ENCODE measurements at regions not wholly inside any gene's neighbourhood (a gene's known extent, or its start where the extent isn't known, plus 50 kb on each side); places are given as distances from the start of the nearest gene placed in this dataset.
"Not testable (repeated sequence)": the region's sequence is repeated elsewhere in the genome, so short reads cannot be mapped to it uniquely, and the experiment has no call there.

- no peak for DNase-seq (ENCODE audit: low spot score)
Observed at GRCh38 chr5:94102849-94103248, 361.4 kb upstream of the POU5F2 start.

GRCh38 chr5:94097384-94097783 lies 356.0 kb upstream of the POU5F2 start:
- not testable (repeated sequence) for DNase-seq (ENCODE audit: low spot score)

GRCh38 chr5:94094793-94095441 lies 353.5 kb upstream of the POU5F2 start:
- no peak for DNase-seq (ENCODE audit: low spot score)

- DNase-seq (ENCODE audit: low spot score) = no peak
Observed at GRCh38 chr5:94093300-94093699, 351.9 kb upstream of the POU5F2 start.

DNA sequence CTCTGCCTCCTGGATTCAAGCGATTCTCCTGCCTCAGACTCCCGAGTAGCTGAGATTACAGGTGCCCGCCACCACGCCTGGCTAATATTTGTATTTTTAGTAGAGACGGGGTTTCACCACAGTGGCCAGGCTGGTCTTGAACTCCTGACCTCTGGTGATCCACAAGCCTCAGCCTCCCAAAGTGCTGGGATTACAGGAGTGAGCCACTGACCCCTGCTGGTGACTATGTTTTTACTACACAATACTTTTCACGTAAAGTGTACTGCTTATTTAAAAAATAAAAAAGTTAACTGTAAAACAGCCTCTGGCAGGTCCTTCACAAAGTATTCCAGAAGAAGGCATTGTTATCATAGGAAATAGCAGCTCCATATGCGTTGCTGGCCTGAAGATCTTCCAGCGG lies 345.2 kb upstream of the POU5F2 start:
- not testable (repeated sequence) for DNase-seq (ENCODE audit: low spot score)

DNA sequence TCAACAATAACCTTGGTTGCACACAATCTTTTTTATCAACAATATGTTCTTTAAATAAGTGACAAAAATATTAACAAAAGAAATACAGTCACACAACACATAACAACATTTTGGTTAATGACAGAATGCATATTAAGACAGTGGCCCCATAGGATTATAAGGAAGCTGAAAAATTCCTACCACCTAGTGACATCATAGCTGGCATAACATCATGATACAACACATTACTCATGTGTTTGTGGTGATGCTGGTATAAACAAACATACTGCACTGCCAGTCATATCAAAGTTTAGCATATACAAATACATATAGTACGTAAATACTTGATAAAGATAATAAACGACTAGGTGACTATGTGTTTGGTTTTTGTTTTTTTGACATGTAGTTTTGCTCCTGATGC lies 344.8 kb upstream of the POU5F2 start:
- DNase-seq (ENCODE audit: low spot score) = no peak

DNA sequence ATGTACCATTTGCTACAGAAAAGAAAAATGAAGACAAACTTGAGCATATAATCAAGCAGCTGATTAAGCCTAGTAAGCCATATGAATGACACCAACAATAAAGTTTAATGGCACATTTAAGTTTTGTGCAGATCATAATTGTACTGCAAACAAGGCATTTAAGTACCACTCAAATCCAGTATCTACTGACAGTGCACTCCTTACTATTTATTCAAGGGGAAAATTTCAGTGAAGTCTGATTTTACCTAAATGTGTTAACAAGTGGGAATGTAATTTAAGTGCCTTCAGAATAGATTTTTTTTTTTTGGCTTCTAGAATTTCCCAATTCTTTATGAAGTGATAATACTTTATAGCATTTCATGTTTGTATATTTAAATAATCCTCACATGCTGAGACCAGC lies 341.0 kb upstream of the POU5F2 start:
- DNase-seq (ENCODE audit: low spot score) = no peak

DNA sequence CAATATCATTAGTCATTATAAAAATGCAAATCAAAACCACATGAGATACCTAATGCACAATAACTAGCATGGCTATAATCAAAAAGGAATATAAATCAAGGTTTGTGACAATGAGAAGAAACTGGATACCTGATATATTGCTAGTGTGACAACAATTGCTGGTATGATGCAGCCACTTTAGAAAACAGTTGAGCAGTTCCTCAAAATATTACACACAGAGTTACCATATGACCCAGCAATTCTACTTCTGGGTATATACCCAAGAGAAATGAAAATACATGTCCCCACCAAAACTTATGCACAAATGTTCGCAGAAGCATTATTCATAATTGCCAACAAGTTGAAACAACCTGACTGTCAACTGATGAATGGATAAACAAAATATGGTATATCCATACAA lies 339.7 kb upstream of the POU5F2 start:
- DNase-seq (ENCODE audit: low spot score) = no peak

GRCh38 chr5:94080390-94080789 lies 339.0 kb upstream of the POU5F2 start:
- no peak for DNase-seq (ENCODE audit: low spot score)

DNA sequence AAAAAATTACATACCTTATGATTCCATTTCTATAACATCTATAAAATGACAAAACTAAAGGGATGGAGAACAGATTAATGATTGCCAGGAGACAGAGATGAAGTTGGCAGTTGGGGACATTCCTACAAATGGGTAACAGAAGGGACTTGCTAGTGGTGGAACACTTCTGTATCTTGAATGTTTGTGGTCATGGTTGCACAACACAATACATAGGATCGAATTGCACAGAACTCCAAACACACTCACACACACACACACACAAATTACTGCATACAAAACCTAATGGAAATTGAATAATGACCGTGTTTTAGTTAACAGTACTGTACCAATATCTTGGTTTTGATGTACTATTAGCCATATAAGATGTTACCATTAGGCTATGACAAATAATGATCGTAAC lies 330.7 kb upstream of the POU5F2 start:
- DNase-seq (ENCODE audit: low spot score) = no peak

- DNase-seq (ENCODE audit: low spot score) = no peak
Observed at GRCh38 chr5:94066437-94067207, 325.2 kb upstream of the POU5F2 start.

DNA sequence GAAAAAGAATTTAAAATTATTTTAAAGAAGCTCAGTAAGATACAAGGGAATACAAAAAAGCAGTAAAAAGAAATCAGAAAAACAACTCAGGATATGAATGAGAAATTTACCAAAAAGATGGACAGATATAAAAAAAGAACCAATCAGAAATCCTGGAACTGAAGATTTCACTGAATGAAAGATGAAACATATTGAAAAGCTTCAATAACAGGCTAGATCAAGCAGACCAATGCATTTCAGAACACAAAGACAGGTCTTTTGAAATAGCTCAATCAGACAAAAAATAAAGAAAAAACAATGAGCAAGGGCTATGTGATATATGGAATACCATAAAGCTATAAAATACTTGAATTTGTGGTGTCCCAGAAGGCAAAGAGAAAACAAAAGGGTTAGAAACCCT lies 322.6 kb upstream of the POU5F2 start:
- DNase-seq (ENCODE audit: low spot score) = no peak

GRCh38 chr5:94057655-94058054 lies 316.3 kb upstream of the POU5F2 start:
- DNase-seq (ENCODE audit: low spot score) = no peak

GRCh38 chr5:94057217-94057616 lies 315.8 kb upstream of the POU5F2 start:
- DNase-seq (ENCODE audit: low spot score) = no peak

- DNase-seq (ENCODE audit: low spot score) = not testable (repeated sequence)
Observed at GRCh38 chr5:94049307-94049922, 308.0 kb upstream of the POU5F2 start.

DNA sequence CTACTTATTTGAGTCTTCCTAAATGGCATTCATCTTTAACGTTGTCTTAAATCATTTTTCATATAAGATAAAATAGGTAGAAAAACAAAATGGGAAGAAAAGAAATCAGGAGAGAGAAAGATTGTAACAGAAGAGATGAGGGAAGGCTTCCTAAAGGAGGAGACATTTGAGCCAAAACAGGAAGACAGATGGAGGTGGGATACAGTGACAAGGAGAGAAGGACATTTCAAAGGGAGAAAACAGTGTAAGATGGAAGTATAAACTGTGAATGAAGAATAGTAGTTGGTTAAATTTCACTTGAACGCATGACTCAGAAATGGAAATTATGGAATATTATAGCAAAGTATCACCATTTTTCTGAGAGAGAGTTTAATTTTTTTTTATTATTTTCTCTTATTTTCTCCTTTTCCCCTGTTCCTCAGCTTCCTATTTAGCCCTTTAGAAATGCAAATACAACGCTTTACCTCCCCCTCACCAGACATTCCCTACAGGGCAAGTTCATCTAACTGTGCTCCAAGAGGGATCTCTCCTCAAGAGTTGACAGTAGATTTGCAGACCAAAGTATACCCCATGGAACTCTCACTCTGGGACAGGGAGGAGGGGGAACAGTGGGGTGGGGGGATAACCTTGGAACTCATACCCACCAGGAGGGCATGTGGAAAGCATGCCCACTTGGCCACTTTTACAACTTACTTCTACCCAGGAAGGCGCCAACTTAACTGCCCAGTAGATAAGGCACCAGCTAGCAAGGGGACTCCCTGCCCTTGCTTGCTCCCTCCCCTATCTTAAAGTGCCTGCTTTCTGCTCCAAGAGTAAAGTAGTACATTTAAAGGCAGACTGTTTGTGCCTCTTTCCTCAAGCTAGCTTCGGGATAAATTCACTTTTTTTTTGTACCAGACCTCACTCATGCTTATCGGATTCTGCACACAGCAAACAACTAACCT lies 304.7 kb upstream of the POU5F2 start:
- no peak for DNase-seq (ENCODE audit: low spot score)

DNA sequence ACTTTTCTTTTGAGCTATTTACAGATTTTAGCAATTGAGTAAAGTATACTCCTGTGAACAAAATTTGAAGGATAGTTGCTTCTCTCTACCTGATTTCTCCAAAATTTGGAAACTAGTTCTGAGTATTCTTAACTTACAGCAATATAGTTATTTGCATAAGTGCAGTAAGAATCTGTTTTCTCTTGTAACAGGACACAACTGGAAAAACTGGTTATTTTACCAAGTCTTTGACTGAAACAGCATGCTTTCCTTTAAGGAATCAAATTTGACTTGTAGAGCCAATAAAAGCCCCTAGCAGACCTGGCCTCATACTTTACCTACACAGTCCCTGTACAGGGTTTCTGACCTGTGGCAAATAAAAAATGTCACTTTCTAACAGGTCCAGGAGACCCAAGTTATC lies 301.9 kb upstream of the POU5F2 start:
- DNase-seq (ENCODE audit: low spot score) = no peak

DNA sequence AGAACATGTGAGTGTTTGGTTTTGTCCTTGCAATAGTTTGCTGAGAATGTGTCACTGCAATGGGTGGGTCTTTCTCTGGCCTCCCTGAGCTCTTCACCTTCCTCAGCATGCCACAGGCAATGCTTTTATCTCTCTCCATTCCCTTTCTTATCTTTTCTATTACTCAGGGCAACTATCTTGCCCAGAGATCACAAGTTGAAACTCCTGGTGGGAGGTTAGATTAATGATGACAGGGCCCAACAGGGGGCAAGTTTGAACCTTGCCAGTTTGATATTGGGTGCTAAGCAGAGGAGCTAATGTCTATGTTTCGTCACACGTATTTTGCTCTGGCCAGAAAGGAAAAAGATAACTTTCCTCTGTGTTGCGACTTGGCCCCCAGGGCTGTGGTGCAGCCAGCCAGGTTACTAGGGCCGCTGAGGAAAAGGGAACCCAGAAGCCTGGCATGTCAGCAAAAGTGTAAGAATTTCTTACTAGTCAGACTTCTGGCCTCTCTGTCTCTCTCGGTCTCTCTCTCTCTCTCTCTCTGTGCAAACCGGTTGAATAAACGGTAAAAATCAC lies 299.3 kb upstream of the POU5F2 start:
- DNase-seq (ENCODE audit: low spot score) = no peak

DNA sequence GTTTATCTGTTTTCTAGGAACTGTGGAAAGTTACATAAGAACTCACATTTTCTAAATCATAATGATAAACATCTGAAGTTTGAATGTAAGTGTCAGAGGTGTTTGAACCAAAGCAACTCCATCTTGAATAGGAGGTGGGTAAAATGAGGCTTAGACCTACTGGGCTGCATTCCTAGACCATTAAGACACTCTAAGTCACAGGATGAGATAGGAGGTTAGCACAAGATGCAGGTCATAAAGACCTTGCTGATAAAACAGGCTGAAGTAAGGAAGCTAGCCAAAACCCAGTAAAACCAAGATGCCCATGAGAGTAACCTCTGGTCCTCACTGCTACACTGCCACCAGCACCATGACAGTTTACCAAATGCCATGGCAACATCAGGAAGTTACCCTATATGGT lies 297.7 kb upstream of the POU5F2 start:
- no peak for DNase-seq (ENCODE audit: low spot score)

DNA sequence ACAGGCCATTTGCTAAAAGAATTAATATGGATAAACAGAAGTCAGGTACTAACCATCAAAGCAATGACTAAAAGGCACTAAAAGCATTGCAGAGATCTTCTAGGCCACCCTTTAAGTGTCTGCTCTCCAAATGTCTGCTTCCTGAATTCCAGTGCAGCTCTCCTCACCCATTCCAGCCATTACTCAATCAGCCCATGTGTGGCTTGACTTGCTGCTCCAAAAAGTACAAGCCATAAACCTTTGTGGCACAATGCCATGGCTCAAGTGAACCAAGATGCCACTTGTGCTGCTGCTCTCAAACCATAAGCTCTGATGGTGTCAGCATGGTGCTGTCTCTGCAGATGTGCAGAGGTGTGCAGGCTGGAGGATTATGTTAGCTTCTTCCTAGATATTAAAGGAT lies 290.2 kb upstream of the POU5F2 start:
- DNase-seq (ENCODE audit: low spot score) = no peak

GRCh38 chr5:94028001-94028400 lies 286.6 kb upstream of the POU5F2 start:
- no peak for DNase-seq (ENCODE audit: low spot score)

- DNase-seq (ENCODE audit: low spot score) = no peak
Observed at GRCh38 chr5:94027145-94027544, 285.7 kb upstream of the POU5F2 start.

All from LoVo (cell line).